HG03521 (cell line): ENCODE measurements at regions not wholly inside any gene's neighbourhood (a gene's known extent, or its start where the extent isn't known, plus 50 kb on each side); places are given as distances from the start of the nearest gene placed in this dataset.
A peak's percentile ranks its signal among the peaks of the same experiment; 100 is the strongest.
"Not testable (repeated sequence)": the region's sequence is repeated elsewhere in the genome, so short reads cannot be mapped to it uniquely, and the experiment has no call there.

Experiments used
- ATAC-seq: cut with Tn5 transposase; IDR thresholded peaks from one replicate; pipeline ENCODE4 v1.9.1; 2021; ENCODE audit warnings: mild to moderate bottlenecking, moderate library complexity; ENCODE audit not compliant: unreplicated experiment

GRCh38 chr2:199040522-199040921, 417.2 kb downstream of the SATB2 start:
- no peak for ATAC-seq

DNA sequence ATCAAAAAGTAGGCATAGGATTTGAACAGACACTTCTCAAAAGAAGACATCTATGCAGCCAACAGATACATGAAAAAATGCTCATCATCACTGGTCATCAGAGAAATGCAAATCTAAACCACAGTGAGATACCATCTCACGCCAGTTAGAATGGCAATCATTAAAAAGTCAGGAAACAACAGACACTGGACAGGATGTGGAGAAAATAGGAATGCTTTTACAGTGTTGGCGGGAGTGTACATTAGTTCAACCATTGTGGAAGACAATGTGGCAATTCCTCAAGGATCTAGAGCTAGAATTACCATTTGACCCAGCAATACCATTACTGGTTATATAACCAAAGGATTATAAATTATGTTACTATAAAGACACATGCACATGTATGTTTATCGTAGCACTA, 424.0 kb downstream of the SATB2 start:
- not testable (repeated sequence) for ATAC-seq

- ATAC-seq = no peak
Measured at GRCh38 chr2:199025146-199025545, 432.6 kb downstream of the SATB2 start.

DNA sequence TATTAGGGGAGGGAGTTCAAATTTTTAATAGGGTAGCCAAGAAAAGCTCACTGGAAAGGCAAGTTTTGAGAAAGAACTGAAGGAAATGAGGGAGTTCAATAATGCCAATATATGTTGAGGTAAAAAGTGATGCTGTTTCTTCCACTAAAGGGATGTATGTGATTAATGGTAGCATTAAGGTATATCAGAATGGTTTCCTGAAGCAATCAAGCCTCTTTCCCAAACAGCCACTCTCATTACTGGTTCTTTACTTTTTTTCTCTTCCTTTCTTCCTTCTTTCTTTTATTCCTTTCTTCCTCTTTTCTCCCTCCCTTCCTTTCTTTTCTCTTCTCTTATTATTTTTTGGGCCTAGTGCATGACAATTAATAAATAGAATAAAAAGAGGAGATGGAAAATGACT, 433.5 kb downstream of the SATB2 start:
- no peak for ATAC-seq

DNA sequence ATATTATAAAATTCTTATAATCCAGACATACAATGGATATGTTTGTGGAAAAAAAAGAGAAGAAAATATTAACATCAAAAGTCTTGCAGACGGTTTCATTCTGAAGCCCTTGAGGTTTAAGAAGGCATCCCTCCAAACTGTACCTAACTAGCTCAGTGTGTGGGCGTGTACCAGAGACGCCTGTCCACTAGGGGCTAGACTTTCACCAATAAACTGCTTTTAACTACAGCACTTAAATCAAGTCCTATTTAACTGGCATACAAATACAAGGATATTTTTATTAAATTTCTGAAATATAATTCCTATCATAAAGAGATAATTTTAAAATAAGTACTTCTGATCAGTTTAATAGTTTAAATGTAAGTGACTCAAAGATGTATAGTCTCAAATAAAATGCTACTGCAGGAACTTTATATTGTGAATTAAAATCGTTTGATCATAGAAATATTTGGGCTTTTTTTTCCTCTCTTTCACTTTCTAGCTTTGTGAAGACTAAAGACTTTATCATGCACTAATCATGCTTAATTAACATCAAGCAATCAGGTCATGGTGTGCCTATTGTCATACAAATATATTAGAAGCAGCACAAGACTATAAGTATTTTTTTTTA, 437.7 kb downstream of the SATB2 start:
- ATAC-seq = peak; percentile 65

- ATAC-seq = no peak
Measured at GRCh38 chr2:199018826-199019225, 438.9 kb downstream of the SATB2 start.

GRCh38 chr2:199015072-199015471, 442.7 kb downstream of the SATB2 start:
- ATAC-seq = no peak

GRCh38 chr2:199014226-199014625, 443.5 kb downstream of the SATB2 start:
- no peak for ATAC-seq

- no peak for ATAC-seq
Measured at GRCh38 chr2:199011908-199012307, 445.8 kb downstream of the SATB2 start.

DNA sequence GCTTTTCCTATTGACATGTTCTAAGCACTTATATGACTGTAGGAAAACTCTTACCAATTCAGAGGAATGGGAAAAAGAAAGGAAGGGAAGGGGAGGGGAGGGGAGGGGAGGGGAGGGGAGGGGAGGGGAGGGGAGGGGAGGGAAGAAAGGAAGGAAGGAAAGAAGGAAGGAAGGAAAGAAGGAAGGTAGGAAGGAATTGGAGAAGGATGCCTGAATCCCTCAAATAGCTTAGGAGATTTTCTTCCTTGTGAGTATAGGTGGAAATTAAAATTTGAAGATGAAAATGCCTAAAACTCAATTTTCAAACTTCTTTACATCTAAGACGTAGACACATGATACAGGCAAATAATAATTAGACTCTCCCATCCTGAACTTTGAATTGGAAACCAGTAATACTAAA, 463.1 kb downstream of the SATB2 start:
- no peak for ATAC-seq

DNA sequence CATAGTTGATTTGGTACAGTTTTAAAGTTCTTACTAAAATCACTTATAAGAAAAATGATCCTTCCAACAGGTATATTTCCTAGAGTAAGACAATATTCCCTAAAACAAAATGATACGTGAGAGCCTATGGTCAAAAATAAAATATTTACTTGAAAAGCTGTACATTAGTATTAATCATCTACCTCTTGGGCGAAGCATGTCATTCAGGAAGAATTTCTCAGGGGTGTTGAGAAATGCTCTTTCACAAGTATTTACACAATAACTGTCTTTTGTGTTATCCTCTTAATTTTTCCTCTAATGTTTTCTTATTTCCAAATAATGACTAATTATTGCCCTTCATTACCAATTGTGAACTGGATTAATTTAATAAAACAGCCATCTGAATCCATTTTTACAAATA, 466.3 kb downstream of the SATB2 start:
- no peak for ATAC-seq

- no peak for ATAC-seq
Measured at GRCh38 chr2:198975779-198976178, 482.0 kb downstream of the SATB2 start.

- ATAC-seq = no peak
Measured at GRCh38 chr2:198973785-198974184, 484.0 kb downstream of the SATB2 start.

- no peak for ATAC-seq
Measured at GRCh38 chr2:198973181-198973580, 484.6 kb downstream of the SATB2 start.

DNA sequence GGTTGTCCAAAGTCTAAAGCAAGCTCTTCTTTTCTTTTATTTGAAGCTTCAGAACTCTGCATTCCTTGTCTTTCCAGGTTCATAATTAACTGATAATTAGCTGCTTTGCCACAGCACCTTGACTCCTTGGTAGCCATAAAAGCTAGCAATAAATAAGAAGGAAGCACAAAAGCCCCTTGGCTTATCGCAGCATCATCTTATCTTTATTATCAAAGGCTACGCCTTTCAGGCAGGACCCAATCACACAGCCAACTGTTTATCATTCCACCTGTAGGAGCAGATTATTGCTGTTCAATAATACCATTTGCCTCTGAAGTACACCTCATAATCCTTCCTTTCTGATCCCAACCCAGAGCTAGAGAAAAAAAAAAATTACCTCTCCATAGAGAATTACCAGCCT, 489.2 kb downstream of the SATB2 start:
- no peak for ATAC-seq

DNA sequence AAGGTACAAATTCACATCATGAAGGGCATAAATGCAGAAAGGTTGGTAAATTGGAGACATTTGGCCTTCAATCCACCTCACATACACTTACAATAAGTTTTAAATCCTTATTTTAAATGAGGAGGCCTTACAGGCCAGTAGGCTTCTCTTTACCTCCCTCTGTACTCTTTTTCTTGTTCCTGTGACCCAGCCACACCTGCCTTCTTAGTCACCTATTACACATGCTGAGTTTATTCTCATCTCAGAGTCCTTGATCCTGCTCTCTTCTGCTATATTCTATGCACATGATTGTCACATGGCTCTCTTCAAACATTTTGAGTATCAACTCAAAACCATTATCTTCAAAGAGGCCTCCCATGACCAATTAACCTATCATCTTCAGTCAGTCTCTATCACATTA, 491.5 kb downstream of the SATB2 start:
- no peak for ATAC-seq

DNA sequence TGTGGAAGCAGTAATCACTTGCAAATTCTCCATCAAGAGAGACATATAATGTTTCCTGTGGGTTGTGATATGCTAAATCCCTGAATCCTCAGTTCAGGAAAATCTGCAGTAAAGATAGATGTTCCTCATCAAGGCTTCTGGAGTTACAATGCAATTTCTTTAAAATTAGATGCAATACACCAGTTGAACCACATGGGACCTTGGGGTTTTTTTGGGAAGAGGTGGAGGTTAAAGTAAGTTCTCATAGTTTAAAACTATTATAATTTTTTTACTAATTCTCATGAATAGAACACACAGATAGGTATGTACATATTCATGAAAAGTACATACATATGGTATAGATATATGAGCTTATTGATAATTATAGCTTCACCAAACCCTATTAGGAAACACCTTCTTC, 496.2 kb downstream of the SATB2 start:
- no peak for ATAC-seq

DNA sequence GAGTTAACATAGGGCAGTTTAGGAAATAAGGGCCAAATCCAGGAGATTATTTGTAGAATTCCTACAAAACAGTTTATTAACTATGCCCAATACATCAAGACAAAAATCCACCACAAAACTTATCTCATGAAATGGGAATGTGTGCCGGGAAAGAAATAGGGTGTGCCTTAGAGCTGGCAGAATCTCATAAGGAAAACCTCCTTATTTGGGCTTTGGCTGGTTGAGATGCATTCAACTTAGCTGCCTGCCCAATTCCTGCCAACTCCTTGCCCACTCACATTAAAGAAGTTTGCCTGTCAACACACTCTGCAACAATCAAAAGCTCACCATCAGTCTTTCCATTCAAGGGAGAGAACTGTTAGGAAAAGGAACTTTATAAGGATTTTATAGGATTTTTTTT, 500.6 kb downstream of the SATB2 start:
- no peak for ATAC-seq

DNA sequence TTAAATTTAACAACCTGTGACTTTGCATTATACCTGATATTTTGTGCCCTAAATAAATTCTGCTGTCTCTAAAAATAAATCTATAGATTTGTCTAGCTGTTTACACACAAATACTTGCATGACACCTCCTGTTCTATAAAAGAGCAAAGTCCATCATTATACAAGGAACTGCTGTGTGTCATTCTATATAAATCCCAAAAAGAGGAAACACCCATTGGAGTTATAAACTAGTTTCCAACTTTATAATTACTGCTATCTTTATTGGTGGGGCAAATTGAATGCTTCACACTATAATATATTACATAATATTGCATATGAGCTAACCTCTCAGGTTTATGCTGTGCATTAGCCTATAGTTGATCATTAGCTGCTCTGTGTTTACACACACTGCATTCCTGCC, 504.4 kb downstream of the SATB2 start:
- no peak for ATAC-seq

DNA sequence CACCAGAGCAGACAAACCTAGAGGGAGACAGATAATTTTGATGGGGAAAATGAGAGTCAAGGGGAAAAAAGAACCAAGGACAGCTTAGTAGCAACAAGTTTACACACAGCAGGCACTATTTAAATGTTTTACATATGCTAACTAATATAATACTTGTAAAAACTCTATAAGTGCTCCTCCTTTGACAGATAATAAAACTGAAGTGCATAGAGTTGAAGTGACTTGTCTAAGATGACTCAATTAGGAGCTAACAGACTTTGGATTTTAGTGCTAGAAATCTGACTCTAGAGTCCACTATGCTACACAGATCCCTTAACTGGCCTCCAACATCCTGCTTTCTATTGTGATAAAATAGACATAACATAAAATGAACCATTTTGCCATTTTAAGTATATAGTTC, 506.9 kb downstream of the SATB2 start:
- ATAC-seq = no peak

DNA sequence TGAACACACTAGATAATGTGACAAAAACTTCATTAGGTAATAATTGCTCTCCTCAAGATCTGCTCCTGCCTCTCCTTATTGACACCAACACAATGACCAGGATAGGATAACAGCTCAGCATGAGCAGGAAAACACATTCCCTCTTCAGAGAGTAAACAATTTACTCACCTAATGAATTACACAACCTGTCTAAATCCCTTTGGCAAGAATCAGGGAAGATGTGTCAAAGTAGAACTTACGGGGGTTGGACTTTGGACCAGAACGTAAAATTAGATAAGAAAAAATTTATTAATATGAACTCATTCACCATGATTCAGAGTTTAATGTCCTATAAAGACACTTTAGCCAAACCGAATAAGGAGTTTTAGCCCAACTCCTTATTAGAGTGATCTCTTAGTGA, 512.2 kb downstream of the SATB2 start:
- no peak for ATAC-seq

DNA sequence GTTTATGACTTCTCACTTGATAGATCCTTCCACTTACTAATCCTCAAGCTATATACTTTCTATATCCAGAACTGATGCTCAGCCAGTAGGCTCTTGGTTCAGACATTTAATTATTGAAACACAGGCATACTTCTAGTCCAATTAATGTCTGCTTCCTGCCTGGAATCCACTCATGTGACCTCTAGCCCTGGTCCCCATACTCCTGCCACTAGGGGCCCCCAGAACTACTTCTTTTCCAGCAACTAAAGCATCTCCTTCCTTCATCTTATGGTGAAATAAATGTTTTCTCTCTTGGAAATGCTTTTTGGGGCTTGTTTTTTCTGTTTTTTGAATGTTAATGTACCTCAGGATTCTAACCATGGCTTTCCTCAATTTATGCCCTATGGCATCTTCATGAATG, 527.6 kb downstream of the SATB2 start:
- no peak for ATAC-seq

DNA sequence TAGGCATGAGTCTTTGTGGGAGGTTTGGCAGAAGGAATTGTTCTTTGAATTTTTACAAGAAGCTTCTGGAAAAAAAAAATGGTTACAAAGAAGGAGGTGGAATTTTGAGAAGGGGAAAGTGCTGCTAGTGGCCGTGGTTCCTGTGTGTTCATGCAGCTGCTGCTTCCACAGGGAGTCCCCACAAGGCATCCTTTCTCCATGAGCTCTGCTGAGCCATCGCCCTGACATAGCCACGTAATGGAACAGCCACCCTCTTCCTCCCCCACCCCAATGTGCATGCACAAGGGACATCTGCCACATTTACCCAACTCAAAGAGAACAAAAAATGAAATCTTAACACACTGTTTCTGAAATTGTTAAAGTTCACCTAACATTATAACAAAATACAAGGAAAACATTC, 529.7 kb downstream of the SATB2 start:
- no peak for ATAC-seq
